WTC11 (cell line): ENCODE measurements at regions not wholly inside any gene's neighbourhood (a gene's known extent, or its start where the extent isn't known, plus 50 kb on each side); places are given as distances from the start of the nearest gene placed in this dataset.

ENCODE experiments used
- AFF4 ChIP-seq: sonication (generic); formaldehyde crosslinking; IDR thresholded peaks from 2 replicates; pipeline ENCODE4 v1.8.1; 2023; ENCODE audit warnings: mild to moderate bottlenecking, missing genetic modification reagents, borderline replicate concordance
- AR ChIP-seq: fragments of 250-450 bp; sonication (Bioruptor Pico); IDR thresholded peaks from 2 replicates; pipeline ENCODE4 v1.9.0; 2021; ENCODE audit warnings: mild to moderate bottlenecking
- CBFB ChIP-seq: sonication (generic); formaldehyde crosslinking; IDR thresholded peaks from 2 replicates; pipeline ENCODE4 v1.8.1; 2022; ENCODE audit warnings: mild to moderate bottlenecking, low read depth, missing genetic modification reagents
- E2F4 ChIP-seq: sonication (generic); formaldehyde crosslinking; IDR thresholded peaks from 2 replicates; pipeline ENCODE4 v1.8.1; 2022; ENCODE audit warnings: low read depth, mild to moderate bottlenecking, moderate library complexity, missing genetic modification reagents, borderline replicate concordance
- ERG ChIP-seq: fragments of 250-450 bp; sonication (Bioruptor Pico); IDR thresholded peaks from 2 replicates; pipeline ENCODE4 v1.8.0; 2021; ENCODE audit warnings: mild to moderate bottlenecking
- FOXP4 ChIP-seq: sonication (generic); formaldehyde crosslinking; IDR thresholded peaks from 2 replicates; pipeline ENCODE4 v1.8.0; 2022; ENCODE audit warnings: mild to moderate bottlenecking, missing genetic modification reagents
- IRF1 ChIP-seq: sonication (generic); formaldehyde crosslinking; IDR thresholded peaks from 2 replicates; pipeline ENCODE4 v1.8.0; 2023; ENCODE audit warnings: missing genetic modification reagents
- IRF2 ChIP-seq: sonication (generic); formaldehyde crosslinking; IDR thresholded peaks from 2 replicates; pipeline ENCODE4 v1.8.0; 2022; ENCODE audit warnings: low read depth, missing genetic modification reagents, borderline replicate concordance
- KAT7 ChIP-seq: sonication (generic); formaldehyde crosslinking; IDR thresholded peaks from 2 replicates; pipeline ENCODE4 v1.8.1; 2023; ENCODE audit warnings: missing genetic modification reagents, mild to moderate bottlenecking, borderline replicate concordance
- MAX ChIP-seq: sonication (generic); formaldehyde crosslinking; IDR thresholded peaks from 2 replicates; pipeline ENCODE4 v1.8.0; 2022; ENCODE audit warnings: mild to moderate bottlenecking, missing genetic modification reagents
- MLX ChIP-seq: sonication (generic); formaldehyde crosslinking; IDR thresholded peaks from 2 replicates; pipeline ENCODE4 v1.8.1; 2023; ENCODE audit warnings: mild to moderate bottlenecking, missing genetic modification reagents, moderate library complexity
- NFE2L1 ChIP-seq: sonication (generic); formaldehyde crosslinking; IDR thresholded peaks from 2 replicates; pipeline ENCODE4 v1.8.1; 2023; ENCODE audit warnings: missing genetic modification reagents
- PRRX2 ChIP-seq: fragments of 250-450 bp; sonication (Bioruptor Pico); IDR thresholded peaks from 2 replicates; pipeline ENCODE4 v1.8.0; 2021; ENCODE audit warnings: mild to moderate bottlenecking
- TEAD4 ChIP-seq: sonication (generic); formaldehyde crosslinking; IDR thresholded peaks from 2 replicates; pipeline ENCODE4 v1.8.0; 2022; ENCODE audit warnings: mild to moderate bottlenecking, missing genetic modification reagents
- ZBTB21 ChIP-seq: sonication (generic); formaldehyde crosslinking; IDR thresholded peaks from 2 replicates; pipeline ENCODE4 v1.8.1; 2023; ENCODE audit warnings: mild to moderate bottlenecking, missing genetic modification reagents, borderline replicate concordance
- ZMAT4 ChIP-seq: fragments of 250-450 bp; sonication (Bioruptor Pico); IDR thresholded peaks from 2 replicates; pipeline ENCODE4 v1.9.0; 2021; ENCODE audit warnings: mild to moderate bottlenecking
- ZNF138 ChIP-seq: sonication (generic); formaldehyde crosslinking; conservative IDR thresholded peaks from 2 replicates; pipeline ENCODE4 v1.8.1; 2022; ENCODE audit warnings: mild to moderate bottlenecking, moderate library complexity, missing genetic modification reagents
- ZNF281 ChIP-seq: sonication (generic); formaldehyde crosslinking; IDR thresholded peaks from 2 replicates; pipeline ENCODE4 v1.8.0; 2023; ENCODE audit warnings: mild to moderate bottlenecking, missing genetic modification reagents
- ZNF512 ChIP-seq: sonication (generic); formaldehyde crosslinking; IDR thresholded peaks from 2 replicates; pipeline ENCODE4 v1.8.1; 2022; ENCODE audit warnings: missing genetic modification reagents, borderline replicate concordance

GRCh38 chr4:181949704-181950312, 293.4 kb upstream of the TENM3 start (continued):
- TF ChIP-seq MLX (CRISPR knock-in tag) = no peak
- 0 out of 2 replicates have a peak, but pooled peaks have one; percentile 31 for TF ChIP-seq PRRX2 (CRISPR knock-in tag)
- no peak for TF ChIP-seq KAT7
- no peak for TF ChIP-seq IRF1 (CRISPR knock-in tag)
- TF ChIP-seq MAX (CRISPR knock-in tag) = peak; percentile 77; the same call in 1 of the 2 replicates
- peak; percentile 75 for TF ChIP-seq AR (CRISPR knock-in tag)
- no peak for TF ChIP-seq ZNF512 (CRISPR knock-in tag)
- TF ChIP-seq AFF4 = no peak
- TF ChIP-seq ZNF281 (CRISPR knock-in tag) = peak; percentile 92
- TF ChIP-seq E2F4 = no peak
- no peak for TF ChIP-seq FOXP4 (CRISPR knock-in tag)
- TF ChIP-seq ZNF138 (CRISPR knock-in tag) = 0 out of 2 replicates have a peak, but pooled peaks have one; percentile 35
- no peak for TF ChIP-seq ERG (CRISPR knock-in tag)
- TF ChIP-seq ZMAT4 (CRISPR knock-in tag) = peak; percentile 98
- no peak for TF ChIP-seq ZBTB21 (CRISPR knock-in tag)
- no peak for TF ChIP-seq IRF2 (CRISPR knock-in tag)
- TF ChIP-seq TEAD4 (CRISPR knock-in tag) = peak; percentile 59; the same call in 1 of the 2 replicates
- peak; percentile 23; the same call in 1 of the 2 replicates for TF ChIP-seq NFE2L1 (CRISPR knock-in tag)
- no peak for TF ChIP-seq CBFB
